Fibroblast of villous mesenchyme (primary cell): ENCODE measurements at regions not wholly inside any gene's neighbourhood (a gene's known extent, or its start where the extent isn't known, plus 50 kb on each side); places are given as distances from the start of the nearest gene placed in this dataset.

ENCODE experiments used
- DNase-seq: peaks from one replicate; pipeline ENCODE4 v3.0.0-alpha.2; 2010; ENCODE audit warnings: low read depth
- H3K4me3 ChIP-seq: 2 replicates; pipeline ENCODE4 v1.5.1; 2011; ENCODE audit warnings: low read depth, mild to moderate bottlenecking, low read length
- CTCF ChIP-seq: IDR thresholded peaks from 2 replicates; pipeline ENCODE4 v1.5.1; 2012; ENCODE audit warnings: low read depth, mild to moderate bottlenecking, low read length; ENCODE audit not compliant: insufficient read depth

DNA sequence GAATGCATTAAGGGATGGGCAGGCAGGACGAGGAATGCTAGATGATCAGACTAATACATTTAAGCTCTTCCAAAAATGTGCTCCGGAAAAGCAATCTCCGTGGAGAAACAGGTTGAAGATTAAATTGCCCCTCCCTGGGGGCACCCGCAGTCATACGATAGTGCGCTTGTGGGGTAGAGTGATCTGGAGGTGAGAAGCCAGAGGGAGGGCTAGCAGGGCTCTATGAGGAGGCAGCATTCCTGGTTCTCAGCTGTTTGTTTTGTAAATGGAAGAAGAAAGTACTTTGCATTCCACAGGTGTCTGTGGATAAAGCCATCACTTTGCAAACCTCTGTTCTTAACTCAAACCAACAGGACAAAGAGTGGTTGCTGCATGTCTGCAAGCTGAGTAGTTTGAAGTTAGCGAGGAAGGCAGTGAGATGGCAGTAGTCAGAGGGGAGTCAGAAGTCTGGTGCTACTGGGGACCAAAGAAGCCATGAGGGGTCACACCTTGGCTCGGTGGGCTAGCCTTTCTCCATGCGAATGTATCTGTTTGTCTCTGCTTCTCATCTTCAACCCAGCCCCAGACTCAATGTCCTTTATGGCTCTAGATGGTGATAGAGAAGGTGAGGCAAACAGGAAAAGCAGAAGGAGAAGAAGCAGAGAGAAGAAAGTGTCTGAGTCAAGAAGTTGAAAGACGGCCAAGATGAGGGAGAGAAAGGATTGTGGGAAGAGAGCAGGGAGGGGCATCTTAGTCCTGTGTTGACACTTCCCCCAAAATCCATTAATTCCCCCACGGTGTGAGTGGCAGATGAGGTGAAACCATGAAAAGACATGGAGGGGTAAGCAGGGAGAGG lies 65.2 kb upstream of the GJA8 start:
- TF ChIP-seq CTCF = no peak
- no peak for DNase-seq
- H3K4me3 ChIP-seq = no peak overlapping the region

GRCh38 chr1:147837964-147838292 lies 64.7 kb upstream of the GJA8 start:
- no peak for TF ChIP-seq CTCF

DNA sequence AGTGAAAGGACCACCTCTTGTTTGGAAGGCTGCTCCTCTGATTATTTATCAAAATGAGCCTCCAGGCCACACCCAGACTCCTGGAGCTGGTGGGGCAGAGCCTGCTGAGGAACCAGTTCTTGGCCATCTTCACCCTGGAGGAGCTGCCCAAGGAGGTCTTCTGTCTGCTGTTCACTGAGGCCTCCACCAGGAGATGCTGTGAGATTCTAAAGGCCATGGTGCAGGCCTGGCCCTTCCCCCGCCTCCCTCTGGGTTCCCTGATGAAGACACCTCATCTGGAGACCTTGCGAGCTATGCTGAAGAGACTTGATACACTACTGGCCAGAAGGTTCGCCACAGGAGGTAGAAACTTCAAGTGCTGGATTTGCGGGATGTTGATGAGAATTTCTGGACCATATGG lies 61.7 kb upstream of the GJA8 start:
- peak; percentile 49 for TF ChIP-seq CTCF
- no peak overlapping the region for H3K4me3 ChIP-seq
- peak; percentile 9 for DNase-seq

More at GRCh38 chr1:147837964-147838292, 64.7 kb upstream of the GJA8 start:
- no peak for DNase-seq
- no peak overlapping the region for H3K4me3 ChIP-seq

GRCh38 chr1:147842578-147842977 lies 60.0 kb upstream of the GJA8 start:
- H3K4me3 ChIP-seq = no peak overlapping the region
- no peak for TF ChIP-seq CTCF

DNA sequence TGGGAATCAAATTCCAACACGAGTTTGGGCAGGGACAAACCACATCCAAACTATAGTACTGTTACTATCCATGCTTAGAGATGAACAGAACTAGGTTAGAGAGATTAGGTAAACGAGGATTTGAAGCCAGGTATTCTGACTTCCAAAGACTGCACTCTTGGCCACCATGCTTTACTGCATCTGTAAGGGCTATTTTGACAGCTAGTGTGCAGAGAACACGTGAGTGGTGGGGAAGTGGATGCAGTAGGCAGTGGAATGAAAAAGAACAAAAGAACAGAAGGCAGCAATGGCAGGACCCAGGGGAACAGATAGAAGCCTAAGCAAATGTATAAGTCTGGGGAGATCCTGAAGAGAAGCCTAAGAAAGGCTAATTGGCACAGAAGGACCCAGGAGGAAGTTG lies 59.1 kb upstream of the GJA8 start:
- no peak overlapping the region for H3K4me3 ChIP-seq
- TF ChIP-seq CTCF = no peak
- DNase-seq = no peak

More at GRCh38 chr1:147842578-147842977, 60.0 kb upstream of the GJA8 start:
- DNase-seq = no peak

GRCh38 chr1:147847831-147848230 lies 54.8 kb upstream of the GJA8 start:
- H3K4me3 ChIP-seq = no peak overlapping the region
- DNase-seq = no peak
- no peak for TF ChIP-seq CTCF
